Astrocyte (in vitro differentiated cells and primary cell): ENCODE measurements at regions not wholly inside any gene's neighbourhood (a gene's known extent, or its start where the extent isn't known, plus 50 kb on each side); places are given as distances from the start of the nearest gene placed in this dataset.

Source experiments
- DNase-seq: peaks from one replicate; pipeline ENCODE4 v3.0.0-alpha.2; 2010; ENCODE audit warnings: low read depth
- FAIRE-seq: peaks from 2 replicates; lab custom pipeline; 2011; peaks lifted over from hg19 to GRCh38; lab: Jason Lieb, UNC
- H2AFZ ChIP-seq: 2 replicates; pipeline ENCODE4 v1.6.0; 2012; ENCODE audit warnings: low read depth, low read length, inconsistent platforms
- H3K27ac ChIP-seq: 2 replicates; pipeline ENCODE4 v1.5.1; 2011; ENCODE audit warnings: low read depth, low read length, inconsistent platforms
- H3K27me3 ChIP-seq: 2 replicates; pipeline ENCODE4 v1.6.0; 2011; ENCODE audit warnings: low read length, inconsistent platforms; ENCODE audit not compliant: insufficient read depth
- H3K36me3 ChIP-seq: 2 replicates; pipeline ENCODE4 v1.5.1; 2011; ENCODE audit warnings: low read length, inconsistent platforms; ENCODE audit not compliant: insufficient read depth
- H3K4me1 ChIP-seq: 2 replicates; pipeline ENCODE4 v1.5.1; 2011; ENCODE audit warnings: low read length, inconsistent platforms; ENCODE audit not compliant: insufficient read depth
- H3K4me2 ChIP-seq: 2 replicates; pipeline ENCODE4 v1.6.0; 2012; ENCODE audit warnings: low read length, inconsistent platforms
- H3K4me3 ChIP-seq: 2 replicates; pipeline ENCODE4 v1.5.1; 2011; ENCODE audit warnings: low read depth, mild to moderate bottlenecking, low read length, inconsistent platforms; ENCODE audit not compliant: insufficient read depth
- H3K79me2 ChIP-seq: 2 replicates; pipeline ENCODE4 v1.6.0; 2012; ENCODE audit warnings: mild to moderate bottlenecking, low read length, inconsistent platforms; ENCODE audit not compliant: insufficient read depth
- H3K9ac ChIP-seq: 2 replicates; pipeline ENCODE4 v1.6.0; 2012; ENCODE audit warnings: mild to moderate bottlenecking, low read length, inconsistent platforms
- H3K9me3 ChIP-seq: 2 replicates; pipeline ENCODE4 v1.5.1; 2012; ENCODE audit warnings: low read depth, mild to moderate bottlenecking, low read length, inconsistent platforms; ENCODE audit not compliant: insufficient read depth
- H4K20me1 ChIP-seq: 2 replicates; pipeline ENCODE4 v1.6.0; 2012; ENCODE audit warnings: low read length, inconsistent platforms; ENCODE audit not compliant: insufficient read depth
- H3K27ac Mint-ChIP-seq: one replicate; pipeline ENCODE4 v1.8.0; 2021; ENCODE audit warnings: mild to moderate bottlenecking, mixed read lengths; ENCODE audit not compliant: unreplicated experiment
- H3K27me3 Mint-ChIP-seq: one replicate; pipeline ENCODE4 v1.8.0; 2021; ENCODE audit warnings: low read depth, mixed read lengths; ENCODE audit not compliant: unreplicated experiment
- H3K36me3 Mint-ChIP-seq: one replicate; pipeline ENCODE4 v1.8.0; 2021; ENCODE audit warnings: low read depth, mixed read lengths; ENCODE audit not compliant: unreplicated experiment
- H3K4me1 Mint-ChIP-seq: one replicate; pipeline ENCODE4 v1.8.0; 2021; ENCODE audit warnings: low read depth, mixed read lengths; ENCODE audit not compliant: unreplicated experiment
- H3K4me3 Mint-ChIP-seq: one replicate; pipeline ENCODE4 v1.8.0; 2021; ENCODE audit warnings: mild to moderate bottlenecking, moderate library complexity, mixed read lengths; ENCODE audit not compliant: unreplicated experiment
- H3K9me3 Mint-ChIP-seq: one replicate; pipeline ENCODE4 v1.8.0; 2021; ENCODE audit warnings: mild to moderate bottlenecking, mixed read lengths; ENCODE audit not compliant: unreplicated experiment
- EZH2 ChIP-seq: IDR thresholded peaks from 2 replicates; pipeline ENCODE4 v1.6.1; 2012; ENCODE audit warnings: mild to moderate bottlenecking, low read length, inconsistent platforms; ENCODE audit not compliant: insufficient read depth
- TF ChIP-seq, protein P1 (sequence below): IDR thresholded peaks from 2 replicates; pipeline ENCODE4 v1.5.1; 2011; ENCODE audit warnings: low read depth, mild to moderate bottlenecking, inconsistent platforms, low read length, moderate library complexity; ENCODE audit not compliant: insufficient read depth

DNA sequence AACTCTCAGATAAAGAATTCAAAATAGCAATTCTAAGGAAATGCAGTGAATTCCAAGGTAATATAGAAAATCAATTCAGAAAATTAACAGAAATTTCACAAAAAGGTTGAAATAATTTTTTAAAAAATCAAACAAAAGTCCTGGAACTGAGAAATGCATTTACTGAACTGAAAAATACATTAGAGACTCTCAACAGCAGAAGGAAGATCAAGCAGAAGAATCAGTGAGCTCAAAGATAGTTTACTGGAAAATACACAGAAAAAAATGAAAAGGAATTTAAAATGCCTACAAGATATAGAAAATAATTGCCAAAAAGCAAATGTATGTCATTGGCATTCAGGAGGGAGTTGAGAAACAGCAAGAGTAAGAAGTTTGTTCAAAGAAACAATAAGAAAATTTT, 107.3 kb downstream of the BUD13 start:
- no peak overlapping the region for H3K4me2 ChIP-seq
- Mint-ChIP-seq H3K9me3 (peaks cover 18% of the 10 kb centered on the region), H3K27ac (no peak overlapping the region), H3K27me3 (peaks cover 41% of the 10 kb centered on the region), H3K4me1 (no peaks in the 10 kb centered on the region), H3K4me3 (no peak overlapping the region), H3K36me3 (peaks cover 2% of the 10 kb centered on the region)
- H3K9me3 ChIP-seq: no peaks in the 10 kb centered on the region
- H3K79me2 ChIP-seq: no peaks in the 10 kb centered on the region
- H4K20me1 ChIP-seq: no peaks in the 10 kb centered on the region
- DNase-seq: no peak
- no peaks in the 10 kb centered on the region for H3K36me3 ChIP-seq
- no peak overlapping the region for H3K27ac ChIP-seq
- H3K4me1 ChIP-seq: no peaks in the 10 kb centered on the region
- no peak for TF ChIP-seq EZH2
- TF ChIP-seq, protein P1, sequence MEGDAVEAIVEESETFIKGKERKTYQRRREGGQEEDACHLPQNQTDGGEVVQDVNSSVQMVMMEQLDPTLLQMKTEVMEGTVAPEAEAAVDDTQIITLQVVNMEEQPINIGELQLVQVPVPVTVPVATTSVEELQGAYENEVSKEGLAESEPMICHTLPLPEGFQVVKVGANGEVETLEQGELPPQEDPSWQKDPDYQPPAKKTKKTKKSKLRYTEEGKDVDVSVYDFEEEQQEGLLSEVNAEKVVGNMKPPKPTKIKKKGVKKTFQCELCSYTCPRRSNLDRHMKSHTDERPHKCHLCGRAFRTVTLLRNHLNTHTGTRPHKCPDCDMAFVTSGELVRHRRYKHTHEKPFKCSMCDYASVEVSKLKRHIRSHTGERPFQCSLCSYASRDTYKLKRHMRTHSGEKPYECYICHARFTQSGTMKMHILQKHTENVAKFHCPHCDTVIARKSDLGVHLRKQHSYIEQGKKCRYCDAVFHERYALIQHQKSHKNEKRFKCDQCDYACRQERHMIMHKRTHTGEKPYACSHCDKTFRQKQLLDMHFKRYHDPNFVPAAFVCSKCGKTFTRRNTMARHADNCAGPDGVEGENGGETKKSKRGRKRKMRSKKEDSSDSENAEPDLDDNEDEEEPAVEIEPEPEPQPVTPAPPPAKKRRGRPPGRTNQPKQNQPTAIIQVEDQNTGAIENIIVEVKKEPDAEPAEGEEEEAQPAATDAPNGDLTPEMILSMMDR: no peak
- H2AFZ ChIP-seq: no peak overlapping the region
- FAIRE-seq: no peak
- peaks cover 3% of the 10 kb centered on the region for H3K27me3 ChIP-seq
- H3K4me3 ChIP-seq: no peak overlapping the region
- H3K9ac ChIP-seq: no peak overlapping the region

DNA sequence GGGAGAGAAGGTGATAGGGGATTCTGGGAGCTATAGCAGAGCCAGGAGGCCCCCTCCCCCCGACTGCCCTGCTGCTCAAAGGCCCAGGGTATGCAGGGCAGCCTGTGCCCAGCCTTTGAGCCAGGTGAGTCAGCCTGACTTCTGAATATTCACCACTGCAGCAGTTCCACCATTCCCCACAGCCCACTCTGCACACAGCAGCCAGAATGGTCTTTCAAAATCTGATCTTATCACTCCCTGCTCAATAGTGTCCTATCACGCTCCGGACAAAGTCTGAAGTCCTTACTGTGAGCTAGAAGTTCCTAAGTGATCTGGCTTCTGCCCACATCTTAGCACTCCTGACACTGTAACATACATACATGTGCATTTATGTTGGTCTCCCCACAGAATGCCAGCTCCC, 111.7 kb downstream of the BUD13 start:
- H4K20me1 ChIP-seq: no peaks in the 10 kb centered on the region
- H2AFZ ChIP-seq: no peak overlapping the region
- no peak overlapping the region for H3K27ac ChIP-seq
- peaks cover 33% of the 10 kb centered on the region for H3K27me3 Mint-ChIP-seq
- H3K4me1 Mint-ChIP-seq: no peaks in the 10 kb centered on the region
- FAIRE-seq (no peak), DNase-seq (no peak)
- no peak overlapping the region for H3K4me3 Mint-ChIP-seq
- TF ChIP-seq, protein P1: no peak
- no peak overlapping the region for H3K27ac Mint-ChIP-seq
- no peak overlapping the region for H3K4me2 ChIP-seq
- no peak overlapping the region for H3K4me3 ChIP-seq
- peaks cover 2% of the 10 kb centered on the region for H3K27me3 ChIP-seq
- no peaks in the 10 kb centered on the region for H3K36me3 ChIP-seq
- no peak overlapping the region for H3K9ac ChIP-seq
- no peaks in the 10 kb centered on the region for H3K9me3 ChIP-seq
- peaks cover 2% of the 10 kb centered on the region for H3K36me3 Mint-ChIP-seq
- H3K79me2 ChIP-seq: no peaks in the 10 kb centered on the region
- H3K4me1 ChIP-seq: no peaks in the 10 kb centered on the region
- H3K9me3 Mint-ChIP-seq: peaks cover 12% of the 10 kb centered on the region

DNA sequence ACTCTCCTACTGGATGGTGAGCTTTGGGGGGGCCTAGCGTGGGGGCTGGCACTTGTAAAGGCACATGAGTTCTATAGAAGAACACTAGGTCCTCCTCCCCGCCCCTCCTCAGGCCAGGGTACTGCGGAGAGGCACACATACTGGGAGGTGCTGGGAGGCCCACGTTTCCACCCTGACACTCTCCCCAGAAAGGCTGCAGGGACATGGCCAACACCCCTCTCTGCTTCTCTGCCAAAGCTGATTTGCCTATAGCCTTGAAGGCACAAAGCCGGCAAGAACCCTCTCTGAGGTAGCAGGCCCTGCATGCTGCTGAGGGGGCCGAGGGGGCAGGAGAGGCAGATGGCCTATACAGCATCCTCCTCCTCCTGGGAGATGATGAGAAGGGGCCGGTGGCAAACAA, 112.8 kb downstream of the BUD13 start:
- TF ChIP-seq, protein P1: no peak
- TF ChIP-seq EZH2: no peak
- Histone ChIP-seq H3K9ac (no peak overlapping the region), H3K4me1 (no peaks in the 10 kb centered on the region), H3K79me2 (no peaks in the 10 kb centered on the region), H4K20me1 (no peaks in the 10 kb centered on the region), H3K4me2 (no peak overlapping the region), H3K4me3 (no peak overlapping the region), H3K36me3 (no peaks in the 10 kb centered on the region), H3K27me3 (no peaks in the 10 kb centered on the region), H3K9me3 (no peaks in the 10 kb centered on the region), H3K27ac (no peak overlapping the region), H2AFZ (no peak overlapping the region)
- Mint-ChIP-seq H3K36me3 (peaks cover 2% of the 10 kb centered on the region), H3K4me1 (no peaks in the 10 kb centered on the region), H3K27me3 (peaks cover 32% of the 10 kb centered on the region), H3K4me3 (no peak overlapping the region), H3K27ac (no peak overlapping the region), H3K9me3 (peaks cover 8% of the 10 kb centered on the region)
- no peak for DNase-seq
- no peak for FAIRE-seq
